Liver (tissue), 8 donors: ENCODE measurements at regions not wholly inside any gene's neighbourhood (a gene's known extent, or its start where the extent isn't known, plus 50 kb on each side); places are given as distances from the start of the nearest gene placed in this dataset.

Experiments used
- DNase-seq: peaks from one replicate; pipeline ENCODE4 v3.0.0-alpha.2; 2017; ENCODE audit warnings: low spot score
- H3K27ac ChIP-seq, 2 donors: one replicate each; pipeline ENCODE4 v1.7.0; 2013; ENCODE audit warnings: inconsistent platforms in 2 of 2, low read length in 2 of 2, control low read depth in 1 of 2, low read depth in 1 of 2, mild to moderate bottlenecking in 1 of 2
- H3K27me3 ChIP-seq, 4 donors: one replicate each; pipeline versions ENCODE4 v1.6.1 to v1.7.0; 2013; ENCODE audit warnings: low read length in 3 of 4, inconsistent platforms in 1 of 4, mild to moderate bottlenecking in 1 of 4, moderate library complexity in 1 of 4; ENCODE audit not compliant: control insufficient read depth in 4 of 4, insufficient read depth in 4 of 4
- H3K36me3 ChIP-seq, 4 donors: one replicate each; pipeline versions ENCODE4 v1.6.1 to v1.7.0; 2013; ENCODE audit warnings: low read length in 3 of 4, mild to moderate bottlenecking in 3 of 4, low read depth in 1 of 4, moderate library complexity in 1 of 4; ENCODE audit not compliant: control insufficient read depth in 4 of 4, insufficient read depth in 3 of 4
- H3K4me1 ChIP-seq, 4 donors: one replicate each; pipeline versions ENCODE4 v1.6.1 to v1.7.0; 2013; ENCODE audit warnings: low read length in 3 of 4, mild to moderate bottlenecking in 3 of 4, moderate library complexity in 1 of 4; ENCODE audit not compliant: control insufficient read depth in 4 of 4, insufficient read depth in 4 of 4
- H3K4me3 ChIP-seq, 3 donors: one replicate each; pipeline versions ENCODE4 v1.6.1 to v1.7.0; 2013; ENCODE audit warnings: low read length in 3 of 3, control low read depth in 1 of 3, low read depth in 1 of 3, mild to moderate bottlenecking in 1 of 3
- H3K9ac ChIP-seq, 2 donors: one replicate each; pipeline ENCODE4 v1.7.0; 2013; ENCODE audit warnings: low read length in 2 of 2, mild to moderate bottlenecking in 2 of 2, moderate library complexity in 2 of 2, control low read depth in 1 of 2, low read depth in 1 of 2
- H3K9me3 ChIP-seq, 4 donors: one replicate each; pipeline versions ENCODE4 v1.6.1 to v1.7.0; 2013; ENCODE audit warnings: low read length in 3 of 4; ENCODE audit not compliant: control insufficient read depth in 4 of 4
- ATF3 ChIP-seq: IDR thresholded peaks from 2 replicates; pipeline ENCODE4 v1.6.1; 2016; ENCODE audit warnings: antibody characterized with exemption
- CTCF ChIP-seq: fragments of 150-350 bp; IDR thresholded peaks from 2 replicates; pipeline ENCODE4 v1.5.1; 2017; ENCODE audit warnings: improper control_type of control experiment, low read depth, low read length; ENCODE audit not compliant: missing input control
- EGR1 ChIP-seq, 2 donors: IDR thresholded peaks; 2 replicates each; pipeline ENCODE4 v1.6.1; 2016 to 2018; ENCODE audit warnings: antibody characterized with exemption in 2 of 2, low read depth in 2 of 2
- FOXA1 ChIP-seq: IDR thresholded peaks from 2 replicates; pipeline ENCODE4 v1.6.1; 2016; ENCODE audit warnings: antibody characterized with exemption
- FOXA2 ChIP-seq: IDR thresholded peaks from 2 replicates; pipeline ENCODE4 v1.6.1; 2016; ENCODE audit warnings: antibody characterized with exemption
- GABPA ChIP-seq, 2 donors: IDR thresholded peaks in 1 of 2; conservative IDR thresholded peaks in 1 of 2; 2 replicates each; pipeline ENCODE4 v1.6.1; 2016; ENCODE audit warnings: antibody characterized with exemption in 2 of 2, mild to moderate bottlenecking in 1 of 2, moderate library complexity in 1 of 2
- HNF4A ChIP-seq, 2 donors: conservative IDR thresholded peaks; 2 replicates each; pipeline ENCODE4 v1.6.1; 2016; ENCODE audit warnings: antibody characterized with exemption in 2 of 2, mild to moderate bottlenecking in 2 of 2
- HNF4G ChIP-seq: IDR thresholded peaks from 2 replicates; pipeline ENCODE4 v1.6.1; 2016; ENCODE audit warnings: antibody characterized with exemption
- JUND ChIP-seq, 2 donors: IDR thresholded peaks; 2 replicates each; pipeline ENCODE4 v1.6.1; 2016; ENCODE audit warnings: antibody characterized with exemption in 2 of 2
- MAX ChIP-seq: IDR thresholded peaks from 2 replicates; pipeline ENCODE4 v1.6.1; 2016; ENCODE audit warnings: antibody characterized with exemption
- NR2F2 ChIP-seq: IDR thresholded peaks from 2 replicates; pipeline ENCODE4 v1.6.1; 2016; ENCODE audit warnings: antibody characterized with exemption
- REST ChIP-seq: IDR thresholded peaks from 2 replicates; pipeline ENCODE4 v1.6.1; 2016; ENCODE audit warnings: antibody characterized with exemption, mild to moderate bottlenecking
- RXRA ChIP-seq, 2 donors: IDR thresholded peaks; 2 replicates each; pipeline ENCODE4 v1.6.1; 2017 to 2018; ENCODE audit warnings: antibody characterized with exemption in 2 of 2, mild to moderate bottlenecking in 1 of 2
- SP1 ChIP-seq: IDR thresholded peaks from 2 replicates; pipeline ENCODE4 v1.6.1; 2018; ENCODE audit warnings: antibody characterized with exemption, mild to moderate bottlenecking
- TAF1 ChIP-seq: conservative IDR thresholded peaks from 2 replicates; pipeline ENCODE4 v1.6.1; 2016; ENCODE audit warnings: antibody characterized with exemption, mild to moderate bottlenecking
- YY1 ChIP-seq: IDR thresholded peaks from 2 replicates; pipeline ENCODE4 v1.6.1; 2016; ENCODE audit warnings: antibody characterized with exemption, mild to moderate bottlenecking
- ZBTB33 ChIP-seq: IDR thresholded peaks from 2 replicates; pipeline ENCODE4 v1.6.1; 2016; ENCODE audit warnings: antibody characterized with exemption
- WGBS: extraction: QIAGEN DNeasy Blood & Tissue Kit; methylation state at CpG from one replicate; pipeline ENCODE4 v1.1.7; 2013; 5-methylcytosine and 5-hydroxymethylcytosine counted together
- donor health status: healthy.
- donor health status: healthy.
- donor health status: healthy.
- donor health status: healthy.
- donor health status: healthy.

GRCh38 chr5:108661024-108661423, 86.7 kb upstream of the FER start:
- TF ChIP-seq EGR1 (IDR thresholded peaks at IDR 0.05; ENCODE audit: low read depth in 2 of 2): no peak
- no peaks in the 10 kb centered on the region for H3K36me3 ChIP-seq
- no peaks in the 10 kb centered on the region for H3K9me3 ChIP-seq
- no peak overlapping the region for H3K27ac ChIP-seq
- no peak overlapping the region for H3K9ac ChIP-seq
- peaks cover 0 to 13% (median 6%) of the 10 kb centered on the region in 4 donors for H3K4me1 ChIP-seq
- H3K27me3 ChIP-seq: no peaks in the 10 kb centered on the region
- no peak for DNase-seq
- 76% methylated on average over 1 of the region's 1 CpG for WGBS
- no peak overlapping the region for H3K4me3 ChIP-seq

GRCh38 chr5:108660291-108660690, 87.4 kb upstream of the FER start:
- 84% methylated on average over 6 of the region's 6 CpGs for WGBS
- Histone ChIP-seq H3K27ac (no peak overlapping the region), H3K4me3 (no peak overlapping the region), H3K9ac (no peak overlapping the region), H3K4me1 (peaks cover 0 to 13% (median 6%) of the 10 kb centered on the region in 4 donors), H3K9me3 (no peaks in the 10 kb centered on the region), H3K27me3 (no peaks in the 10 kb centered on the region), H3K36me3 (no peaks in the 10 kb centered on the region)
- DNase-seq: no peak
- no peak for TF ChIP-seq YY1

- no peaks in the 10 kb centered on the region for H3K27me3 ChIP-seq
- H3K36me3 ChIP-seq: no peaks in the 10 kb centered on the region
- WGBS: 31% methylated on average over 3 of the region's 3 CpGs
- DNase-seq: no peak
- no peak for TF ChIP-seq FOXA2
- TF ChIP-seq RXRA (IDR thresholded peaks at IDR 0.05): peak in 1 of 2 donors; percentile 7
- no peak overlapping the region for H3K9ac ChIP-seq
- no peaks in the 10 kb centered on the region for H3K9me3 ChIP-seq
- peaks cover 0 to 13% (median 6%) of the 10 kb centered on the region in 4 donors for H3K4me1 ChIP-seq
- no peak overlapping the region for H3K4me3 ChIP-seq
- no peak overlapping the region for H3K27ac ChIP-seq
Observed at GRCh38 chr5:108659531-108659930, 88.2 kb upstream of the FER start.

- Histone ChIP-seq H3K4me3 (no peak overlapping the region), H3K4me1 (peaks cover 0 to 7% (median 0%) of the 10 kb centered on the region in 4 donors), H3K9ac (no peak overlapping the region), H3K27me3 (no peaks in the 10 kb centered on the region), H3K9me3 (no peaks in the 10 kb centered on the region), H3K36me3 (no peaks in the 10 kb centered on the region), H3K27ac (no peak overlapping the region)
- WGBS: 62% methylated on average over 5 of the region's 5 CpGs
- no peak for DNase-seq
- TF ChIP-seq ZBTB33 (no peak), CTCF (no peak), YY1 (no peak), MAX (no peak), ATF3 (no peak), REST (no peak), HNF4G (no peak), HNF4A (conservative IDR thresholded peaks at IDR 0.05) (no peak), EGR1 (IDR thresholded peaks at IDR 0.05; ENCODE audit: low read depth in 2 of 2) (no peak), TAF1 (no peak), FOXA1 (no peak), SP1 (no peak), NR2F2 (no peak), GABPA (IDR thresholded peaks at IDR 0.05 in 1 of 2, conservative IDR thresholded peaks at IDR 0.05 in 1 of 2) (no peak), JUND (IDR thresholded peaks at IDR 0.05) (no peak)
Observed at GRCh38 chr5:108655750-108656450, 91.8 kb upstream of the FER start.
